Heart left ventricle (tissue), 16 donors: ENCODE measurements at regions not wholly inside any gene's neighbourhood (a gene's known extent, or its start where the extent isn't known, plus 50 kb on each side); places are given as distances from the start of the nearest gene placed in this dataset.

Experiments used
- ATAC-seq, 4 donors: fragments of 200-7000 bp; cut with Tn5 transposase; one replicate each; pipeline ENCODE4 v1.9.1; 2020 to 2022; ENCODE audit warnings: moderate library complexity in 4 of 4, mild to moderate bottlenecking in 3 of 4, moderate number of reproducible peaks in 1 of 4
- DNase-seq, 5 donors: peaks; one replicate each; pipeline ENCODE4 v3.0.0-alpha.2; 2020
- H3K27ac ChIP-seq, 12 donors: fragments of 200-600 bp; sonication (generic) in 4 of 12; one replicate each; pipeline versions ENCODE4 v1.5.0 to v1.8.0; 2016 to 2022; ENCODE audit warnings: mild to moderate bottlenecking in 2 of 12
- H3K27me3 ChIP-seq, 9 donors: fragments of 200-600 bp; sonication (generic) in 2 of 9; one replicate each; pipeline versions ENCODE4 v1.5.1 to v1.8.0; 2016 to 2022; ENCODE audit warnings: mild to moderate bottlenecking in 3 of 9
- H3K36me3 ChIP-seq, 9 donors: fragments of 200-600 bp; sonication (generic) in 2 of 9; one replicate each; pipeline versions ENCODE4 v1.5.0 to v1.8.0; 2018 to 2022; ENCODE audit warnings: mild to moderate bottlenecking in 2 of 9
- H3K4me1 ChIP-seq, 12 donors: fragments of 200-600 bp; sonication (generic) in 4 of 12; one replicate each; pipeline versions ENCODE4 v1.5.0 to v1.8.0; 2016 to 2022; ENCODE audit warnings: mild to moderate bottlenecking in 3 of 12
- H3K4me3 ChIP-seq, 12 donors: fragments of 200-600 bp; sonication (generic) in 4 of 12; one replicate each; pipeline versions ENCODE4 v1.5.0 to v1.8.0; 2017 to 2022; ENCODE audit warnings: mild to moderate bottlenecking in 9 of 12, moderate library complexity in 4 of 12
- H3K9me3 ChIP-seq, 12 donors: fragments of 200-600 bp; sonication (generic) in 4 of 12; one replicate each; pipeline versions ENCODE4 v1.5.0 to v1.8.0; 2016 to 2022; ENCODE audit warnings: mild to moderate bottlenecking in 1 of 12
- POLR2A ChIP-seq, 2 donors: fragments of 450-650 bp; IDR thresholded peaks; one replicate each; pipeline ENCODE4 v1.6.1; 2017; ENCODE audit warnings: antibody characterized with exemption in 2 of 2, mild to moderate bottlenecking in 2 of 2, moderate library complexity in 2 of 2
- WGBS, 4 donors: extraction: QIAGEN DNeasy Blood & Tissue Kit in 2 of 4; methylation state at CpG; one replicate each; pipeline versions ENCODE4 v1.1.5 to v1.1.7; 2013 to 2018; 5-methylcytosine and 5-hydroxymethylcytosine counted together
- intact Hi-C, 10 donors: fragments of 100-400 bp; cut with DNase I; formaldehyde crosslinking; loops; one replicate each; pipeline versions ENCODE4 v1.11.1 to v1.14.2; 2022
- TF ChIP-seq, protein P1 (sequence below), 12 donors: fragments of 200-600 bp; sonication (generic) in 4 of 12; IDR thresholded peaks; one replicate each; pipeline versions ENCODE4 v1.5.0 to v1.8.0; 2018 to 2022; ENCODE audit warnings: antibody characterized with exemption in 12 of 12, mild to moderate bottlenecking in 5 of 12
- donor health status: ischemic (EF 13 %, LVEDD 7.1; RV severe dilation, severe dysfunction).
- donor health status: healthy with polysubstance abuse.
- donor health status: DM: no; HTN: yes; CAD: no.
- donor health status: DM: no; HTN: no; CAD: no.
- donor health status: ischemic (EF 25% LVEDD 6.9; RV normal size, moderate dysfunction).
- donor health status: ischemic (EF 25% LVEDD 5.7; RV mildly dilated, moderate dysfunction).
- donor health status: healthy.
- donor health status: DM: yes; HTN: yes; CAD: no.
- donor health status: ischemic (EF 35%, LVEDD 5.7; RV mildly dilated, moderate dysfunction).
- donor health status: nonischemic (EF 11% LVEDD 7.7; RV severe dilation, severe dysfunction).
- donor health status: DM: yes; HTN: yes; CAD: no.
- donor health status: PGD.
- donor health status: ischemic (EF 29% LVEDD 5.4; RV normal size, mild dysfunction).
- donor health status: nonischemic (EF 23%, LVEDD 6.1; RV moderate dilation, normal function).

DNA sequence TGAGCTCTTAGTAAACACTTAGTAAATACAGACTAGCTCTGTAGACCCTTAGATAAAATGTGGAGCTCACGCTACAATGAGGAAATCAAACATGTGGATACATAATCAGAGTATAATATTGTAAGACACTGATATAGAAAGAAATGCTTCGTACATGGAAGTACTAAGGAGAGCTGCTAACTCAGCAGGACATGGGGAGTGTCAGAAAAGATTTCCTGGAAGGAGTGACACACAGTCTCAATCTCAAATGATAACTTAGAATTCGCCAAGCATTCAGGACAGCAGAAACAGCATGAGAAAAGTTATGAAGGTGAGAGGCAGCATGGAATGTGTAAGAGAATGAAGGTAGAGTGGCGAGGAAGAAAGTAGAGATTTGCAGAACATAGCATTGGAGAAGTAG, 80.8 kb downstream of the ZNF622 start:
- H3K4me1 ChIP-seq: no peaks in the 10 kb centered on the region

DNA sequence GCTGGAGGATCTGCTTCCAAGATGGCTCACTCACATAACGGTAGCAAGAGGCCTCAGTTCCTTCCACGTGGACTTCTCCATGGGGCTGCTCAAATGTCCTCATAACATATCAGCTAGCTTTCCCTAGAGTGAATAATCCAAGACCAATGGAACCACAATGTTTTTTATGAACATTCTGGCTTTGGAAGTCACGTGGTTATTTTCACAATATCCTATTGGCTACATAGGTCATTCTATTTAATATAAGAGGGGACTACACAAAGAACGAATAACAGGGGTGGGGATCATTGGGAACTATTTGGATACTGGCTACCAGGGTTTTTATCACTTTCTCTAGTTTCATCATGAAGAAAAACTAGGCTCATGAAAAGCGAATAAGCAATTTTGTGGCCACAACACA, 81.4 kb downstream of the ZNF622 start:
- Histone ChIP-seq H3K27ac (no peak overlapping the region), H3K36me3 (no peaks in the 10 kb centered on the region), H3K4me1 (peaks cover 0 to under 1% (median 0%) of the 10 kb centered on the region in 12 donors), H3K9me3 (no peaks in the 10 kb centered on the region), H3K4me3 (no peak overlapping the region), H3K27me3 (no peaks in the 10 kb centered on the region)
- TF ChIP-seq, protein P1, sequence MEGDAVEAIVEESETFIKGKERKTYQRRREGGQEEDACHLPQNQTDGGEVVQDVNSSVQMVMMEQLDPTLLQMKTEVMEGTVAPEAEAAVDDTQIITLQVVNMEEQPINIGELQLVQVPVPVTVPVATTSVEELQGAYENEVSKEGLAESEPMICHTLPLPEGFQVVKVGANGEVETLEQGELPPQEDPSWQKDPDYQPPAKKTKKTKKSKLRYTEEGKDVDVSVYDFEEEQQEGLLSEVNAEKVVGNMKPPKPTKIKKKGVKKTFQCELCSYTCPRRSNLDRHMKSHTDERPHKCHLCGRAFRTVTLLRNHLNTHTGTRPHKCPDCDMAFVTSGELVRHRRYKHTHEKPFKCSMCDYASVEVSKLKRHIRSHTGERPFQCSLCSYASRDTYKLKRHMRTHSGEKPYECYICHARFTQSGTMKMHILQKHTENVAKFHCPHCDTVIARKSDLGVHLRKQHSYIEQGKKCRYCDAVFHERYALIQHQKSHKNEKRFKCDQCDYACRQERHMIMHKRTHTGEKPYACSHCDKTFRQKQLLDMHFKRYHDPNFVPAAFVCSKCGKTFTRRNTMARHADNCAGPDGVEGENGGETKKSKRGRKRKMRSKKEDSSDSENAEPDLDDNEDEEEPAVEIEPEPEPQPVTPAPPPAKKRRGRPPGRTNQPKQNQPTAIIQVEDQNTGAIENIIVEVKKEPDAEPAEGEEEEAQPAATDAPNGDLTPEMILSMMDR (IDR thresholded peaks at IDR 0.05): no peak
- no peak for TF ChIP-seq POLR2A (IDR thresholded peaks at IDR 0.05)
- WGBS, 4 donors: 87 to 93% (median 90%) methylated on average over 5 of the region's 5 CpGs
- no peak for ATAC-seq
- DNase-seq: no peak
- intact Hi-C loops: no loop called here

More for the DNA sequence above, 80.8 kb downstream of the ZNF622 start:
- Histone ChIP-seq H3K4me3 (no peak overlapping the region), H3K27ac (no peak overlapping the region), H3K9me3 (no peaks in the 10 kb centered on the region), H3K27me3 (no peaks in the 10 kb centered on the region), H3K36me3 (no peaks in the 10 kb centered on the region)
- TF ChIP-seq POLR2A (IDR thresholded peaks at IDR 0.05): no peak
- TF ChIP-seq, protein P1 (IDR thresholded peaks at IDR 0.05): no peak
- no peak for DNase-seq
- 71 to 78% (median 76%) methylated on average over 4 of the region's 4 CpGs for WGBS, 4 donors
- intact Hi-C loops: no loop called here
- ATAC-seq: no peak

DNA sequence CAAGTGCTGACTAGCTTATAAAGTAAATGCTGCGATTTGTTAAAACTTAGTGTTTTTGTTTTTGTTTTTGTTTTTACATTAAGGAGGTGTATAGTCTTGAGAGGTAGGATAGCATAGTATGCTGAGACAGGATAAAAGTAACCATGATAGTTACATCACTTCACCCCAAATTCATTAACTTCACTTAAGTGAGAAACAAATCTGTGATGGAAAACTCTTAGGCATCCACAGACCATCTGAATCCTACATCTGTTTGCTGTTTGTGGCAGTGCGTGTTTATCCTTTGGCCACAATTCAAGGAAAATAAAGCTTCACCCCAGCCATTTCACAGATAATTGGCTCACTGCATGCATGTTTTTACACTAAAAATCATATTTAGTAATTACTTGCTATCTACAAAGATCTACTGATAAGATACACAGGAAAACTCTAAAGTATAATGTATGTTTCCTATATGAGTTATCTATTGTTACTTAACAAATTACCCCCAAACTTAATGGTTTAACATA, 82.0 kb downstream of the ZNF622 start:
- Histone ChIP-seq H3K27me3 (no peaks in the 10 kb centered on the region), H3K9me3 (no peaks in the 10 kb centered on the region), H3K36me3 (no peaks in the 10 kb centered on the region), H3K4me1 (peaks cover 0 to 7% (median 0%) of the 10 kb centered on the region in 12 donors), H3K4me3 (no peak overlapping the region), H3K27ac (no peak overlapping the region)
- intact Hi-C loops: no loop called here
- TF ChIP-seq POLR2A (IDR thresholded peaks at IDR 0.05): no peak
- TF ChIP-seq, protein P1 (IDR thresholded peaks at IDR 0.05): no peak
- ATAC-seq: no peak
- DNase-seq: no peak
- 81 to 89% (median 84%) methylated on average over 2 of the region's 2 CpGs for WGBS, 4 donors

DNA sequence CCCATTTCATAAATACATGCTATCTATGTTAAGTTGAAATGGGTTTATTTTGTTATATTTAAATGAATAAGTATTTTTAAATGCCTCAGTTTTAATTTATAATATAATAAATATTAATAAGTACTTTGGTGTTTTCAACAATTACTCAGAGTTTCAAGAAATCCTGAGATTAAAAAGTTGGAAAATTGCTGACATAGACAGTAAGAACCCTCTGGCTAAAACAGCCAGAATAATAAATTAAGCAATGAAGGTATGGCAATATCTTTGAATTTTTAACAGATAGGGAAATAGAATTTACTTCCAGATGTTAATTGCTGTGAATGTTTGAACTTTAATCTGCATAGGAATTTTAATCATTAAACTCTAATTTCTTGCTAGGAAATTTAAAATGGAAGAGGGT, 83.6 kb downstream of the ZNF622 start:
- H3K4me1 ChIP-seq: peaks cover 0 to 11% (median 0%) of the 10 kb centered on the region in 12 donors
- no peak for ATAC-seq
- H3K27me3 ChIP-seq: no peaks in the 10 kb centered on the region
- no peak overlapping the region for H3K4me3 ChIP-seq
- DNase-seq: no peak
- TF ChIP-seq, protein P1 (IDR thresholded peaks at IDR 0.05): no peak
- TF ChIP-seq POLR2A (IDR thresholded peaks at IDR 0.05): no peak
- H3K9me3 ChIP-seq: no peaks in the 10 kb centered on the region
- no peaks in the 10 kb centered on the region for H3K36me3 ChIP-seq
- H3K27ac ChIP-seq: no peak overlapping the region
- intact Hi-C loops: no loop called here
